Renal cortical epithelial cell (primary cell): ENCODE measurements at regions not wholly inside any gene's neighbourhood (a gene's known extent, or its start where the extent isn't known, plus 50 kb on each side); places are given as distances from the start of the nearest gene placed in this dataset.

Experiments
- DNase-seq: peaks from one replicate; pipeline ENCODE4 v3.0.0-alpha.2; 2011; ENCODE audit warnings: low read depth

DNA sequence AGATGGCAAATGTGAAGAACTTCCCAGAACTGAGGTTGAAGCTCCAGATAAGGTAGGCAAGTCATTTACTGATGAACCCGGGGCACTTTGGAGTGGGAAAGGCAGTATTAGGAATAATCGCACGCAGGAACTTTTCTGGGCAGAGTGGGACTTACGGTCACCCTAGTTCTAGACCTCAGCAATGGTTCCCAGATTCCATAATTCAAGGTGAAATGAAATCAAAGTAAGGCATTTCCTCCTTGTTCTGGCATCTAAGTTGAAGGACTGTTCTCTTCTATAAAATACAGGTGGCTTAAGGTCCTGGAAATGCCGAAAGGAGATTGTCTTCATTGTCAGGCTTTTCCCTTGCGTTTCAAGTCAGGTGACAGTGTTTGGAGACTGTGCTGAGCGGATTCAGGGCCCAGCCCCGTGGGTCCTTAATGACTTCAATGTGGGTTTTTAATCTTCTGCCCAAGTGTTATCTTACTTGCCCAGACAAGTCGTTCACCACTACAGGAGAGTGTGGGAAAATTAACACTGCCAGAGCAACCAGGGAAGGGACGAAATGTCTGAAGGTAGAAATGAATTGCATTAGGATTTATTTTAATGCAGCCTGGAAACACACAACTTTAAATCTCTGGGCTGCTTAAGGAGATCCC lies 52.1 kb upstream of the STOX2 start:
- no peak for DNase-seq

- no peak for DNase-seq
These were observed 51.6 kb upstream of the STOX2 start for GRCh38 chr4:183853548-183853940.
